GM23248 (cell line): ENCODE measurements at regions not wholly inside any gene's neighbourhood (a gene's known extent, or its start where the extent isn't known, plus 50 kb on each side); places are given as distances from the start of the nearest gene placed in this dataset.

ENCODE experiments used
- DNase-seq: peaks from one replicate; pipeline ENCODE4 v3.0.0-alpha.2; 2015
- H2AFZ ChIP-seq: fragments of 200-600 bp; sonication (generic); 2 replicates; pipeline ENCODE4 v1.6.1; 2016; ENCODE audit warnings: antibody characterized with exemption
- H3F3A ChIP-seq: fragments of 200-600 bp; sonication (generic); 2 replicates; pipeline ENCODE4 v1.6.1; 2016; ENCODE audit warnings: mild to moderate bottlenecking, antibody characterized with exemption, mixed run types; ENCODE audit not compliant: insufficient read depth
- H3K27ac ChIP-seq: fragments of 200-600 bp; sonication (generic); 2 replicates; pipeline ENCODE4 v1.5.1; 2016; ENCODE audit warnings: mild to moderate bottlenecking
- H3K27me3 ChIP-seq: fragments of 200-600 bp; sonication (generic); replicated peaks from 2 replicates; pipeline ENCODE4 v1.6.1; 2016; ENCODE audit warnings: mild to moderate bottlenecking; ENCODE audit not compliant: insufficient read depth
- H3K36me3 ChIP-seq: fragments of 200-600 bp; sonication (generic); 2 replicates; pipeline ENCODE4 v1.6.1; 2016; ENCODE audit warnings: low read depth, mild to moderate bottlenecking
- H3K4me1 ChIP-seq: fragments of 200-600 bp; sonication (generic); 2 replicates; pipeline ENCODE4 v1.6.1; 2016; ENCODE audit warnings: mild to moderate bottlenecking; ENCODE audit not compliant: insufficient read depth
- H3K4me2 ChIP-seq: fragments of 200-600 bp; sonication (generic); one replicate; pipeline ENCODE4 v1.6.1; 2016; ENCODE audit warnings: mild to moderate bottlenecking; ENCODE audit not compliant: unreplicated experiment
- H3K4me3 ChIP-seq: fragments of 200-600 bp; sonication (generic); 2 replicates; pipeline ENCODE4 v1.5.1; 2016; ENCODE audit warnings: mild to moderate bottlenecking
- H3K79me2 ChIP-seq: fragments of 200-600 bp; sonication (generic); 2 replicates; pipeline ENCODE4 v1.6.1; 2016; ENCODE audit warnings: mild to moderate bottlenecking; ENCODE audit not compliant: insufficient read depth
- H3K9ac ChIP-seq: fragments of 200-600 bp; sonication (generic); 2 replicates; pipeline ENCODE4 v1.6.1; 2016; ENCODE audit warnings: mild to moderate bottlenecking
- H3K9me2 ChIP-seq: fragments of 200-600 bp; sonication (generic); 2 replicates; pipeline ENCODE4 v1.6.1; 2016; ENCODE audit warnings: mixed run types, mild to moderate bottlenecking, moderate library complexity; ENCODE audit not compliant: insufficient read depth
- H3K9me3 ChIP-seq: fragments of 200-600 bp; sonication (generic); one replicate; pipeline ENCODE4 v1.6.1; 2017; ENCODE audit warnings: low read depth
- H4K20me1 ChIP-seq: fragments of 200-600 bp; sonication (generic); 2 replicates; pipeline ENCODE4 v1.6.0; 2016; ENCODE audit not compliant: insufficient read depth
- EZH2 ChIP-seq: fragments of 200-600 bp; sonication (generic); IDR thresholded peaks from 2 replicates; pipeline ENCODE4 v1.6.1; 2018; ENCODE audit warnings: antibody characterized with exemption, mild to moderate bottlenecking; ENCODE audit not compliant: insufficient read depth, poor library complexity, severe bottlenecking
- EZH2phosphoT487 ChIP-seq: fragments of 200-600 bp; sonication (generic); IDR thresholded peaks from 2 replicates; pipeline ENCODE4 v1.6.1; 2018; ENCODE audit warnings: antibody characterized with exemption, moderate library complexity, mild to moderate bottlenecking, low read depth; ENCODE audit not compliant: insufficient read depth
- WGBS, 2 experiments: methylation state at CpG; one replicate each; pipeline ENCODE4 v1.1.6; 2015 to 2017; ENCODE audit warnings: low lambda C conversion rate in 2 of 2, low coverage in 1 of 2; ENCODE audit errors: missing lambda C conversion rate in 2 of 2; 5-methylcytosine and 5-hydroxymethylcytosine counted together
- in situ Hi-C: fragments of 300-500 bp; cut with MboI; formaldehyde crosslinking; loops from 2 replicates; pipeline ENCODE4 v1.15.0; 2020

- Histone ChIP-seq H4K20me1 (no peaks in the 10 kb centered on the region), H3K27ac (no peak overlapping the region), H3F3A (no peaks in the 10 kb centered on the region), H3K4me2 (no peak overlapping the region), H3K9ac (no peak overlapping the region), H3K79me2 (no peaks in the 10 kb centered on the region), H3K4me3 (no peak overlapping the region), H3K9me3 (no peaks in the 10 kb centered on the region), H3K36me3 (no peaks in the 10 kb centered on the region), H3K9me2 (no peaks in the 10 kb centered on the region), H3K27me3 (no peaks in the 10 kb centered on the region), H2AFZ (no peak overlapping the region), H3K4me1 (no peaks in the 10 kb centered on the region)
- no peak for TF ChIP-seq EZH2
- TF ChIP-seq EZH2phosphoT487 = no peak
- in situ Hi-C loops = no loop called here
- DNase-seq = peak; percentile 56
- 51 to 55% methylated on average over 12 of the region's 12 CpGs for WGBS, 2 experiments
These were observed 764.3 kb downstream of the NOVA1 start for GRCh38 chr14:25833341-25834126.

- H3K4me1 ChIP-seq = no peaks in the 10 kb centered on the region
- in situ Hi-C loops = no loop called here
- H3F3A ChIP-seq = no peaks in the 10 kb centered on the region
- H3K9me2 ChIP-seq = no peaks in the 10 kb centered on the region
- WGBS, 2 experiments = 58 to 59% methylated on average over 4 of the region's 4 CpGs
- TF ChIP-seq EZH2 = no peak
- DNase-seq = no peak
- H3K79me2 ChIP-seq = no peaks in the 10 kb centered on the region
- no peak overlapping the region for H3K4me2 ChIP-seq
- no peak overlapping the region for H3K27ac ChIP-seq
- H3K27me3 ChIP-seq = no peaks in the 10 kb centered on the region
- H2AFZ ChIP-seq = no peak overlapping the region
- H3K9ac ChIP-seq = no peak overlapping the region
- no peaks in the 10 kb centered on the region for H4K20me1 ChIP-seq
- H3K36me3 ChIP-seq = no peaks in the 10 kb centered on the region
- H3K9me3 ChIP-seq = no peaks in the 10 kb centered on the region
- no peak overlapping the region for H3K4me3 ChIP-seq
These were observed 765.2 kb downstream of the NOVA1 start for GRCh38 chr14:25832585-25832984.

GRCh38 chr14:25828562-25828961 is 769.3 kb downstream of the NOVA1 start:
- in situ Hi-C loops = no loop called here
- Histone ChIP-seq H3K4me3 (no peak overlapping the region), H3K9me3 (no peaks in the 10 kb centered on the region), H3K79me2 (no peaks in the 10 kb centered on the region), H3K9me2 (no peaks in the 10 kb centered on the region), H3K4me1 (no peaks in the 10 kb centered on the region), H3K9ac (no peak overlapping the region), H3K36me3 (no peaks in the 10 kb centered on the region), H4K20me1 (no peaks in the 10 kb centered on the region), H3K4me2 (no peak overlapping the region), H3K27ac (no peak overlapping the region), H3K27me3 (no peaks in the 10 kb centered on the region), H2AFZ (no peak overlapping the region), H3F3A (no peaks in the 10 kb centered on the region)
- 61 to 62% methylated on average over 4 of the region's 4 CpGs for WGBS, 2 experiments
- DNase-seq = no peak
- no peak for TF ChIP-seq EZH2
- no peak for TF ChIP-seq EZH2phosphoT487

- Histone ChIP-seq H3K9me3 (no peaks in the 10 kb centered on the region), H3K27ac (no peak overlapping the region), H3K4me2 (no peak overlapping the region), H3K27me3 (no peaks in the 10 kb centered on the region), H3K9ac (no peak overlapping the region), H4K20me1 (no peaks in the 10 kb centered on the region), H3K36me3 (no peaks in the 10 kb centered on the region), H3K4me1 (no peaks in the 10 kb centered on the region), H3K4me3 (no peak overlapping the region), H3K9me2 (no peaks in the 10 kb centered on the region), H3K79me2 (no peaks in the 10 kb centered on the region), H3F3A (no peaks in the 10 kb centered on the region), H2AFZ (no peak overlapping the region)
- whole genome bisulfite sequencing, 2 experiments = 50 to 61% methylated on average over 1 of the region's 1 CpG
- no peak for DNase-seq
- in situ Hi-C loops = no loop called here
- TF ChIP-seq EZH2phosphoT487 (no peak), EZH2 (no peak)
These were observed 771.7 kb downstream of the NOVA1 start for GRCh38 chr14:25826105-25826504.
